H1 (cell line): ENCODE measurements at regions not wholly inside any gene's neighbourhood (a gene's known extent, or its start where the extent isn't known, plus 50 kb on each side); places are given as distances from the start of the nearest gene placed in this dataset.

Source experiments
- NANOG ChIP-seq: IDR thresholded peaks from 2 replicates; pipeline ENCODE4 v1.6.1; 2011; ENCODE audit warnings: low read length, low read depth, mild to moderate bottlenecking, inconsistent platforms; ENCODE audit not compliant: insufficient read depth, poor library complexity, severe bottlenecking
- RXRA ChIP-seq: IDR thresholded peaks from 2 replicates; pipeline ENCODE4 v1.6.1; 2011; ENCODE audit warnings: low read depth, mild to moderate bottlenecking, low read length, moderate library complexity; ENCODE audit not compliant: insufficient read depth
- SP4 ChIP-seq: IDR thresholded peaks from 2 replicates; pipeline ENCODE4 v1.6.1; 2012; ENCODE audit warnings: low read length, inconsistent platforms

DNA sequence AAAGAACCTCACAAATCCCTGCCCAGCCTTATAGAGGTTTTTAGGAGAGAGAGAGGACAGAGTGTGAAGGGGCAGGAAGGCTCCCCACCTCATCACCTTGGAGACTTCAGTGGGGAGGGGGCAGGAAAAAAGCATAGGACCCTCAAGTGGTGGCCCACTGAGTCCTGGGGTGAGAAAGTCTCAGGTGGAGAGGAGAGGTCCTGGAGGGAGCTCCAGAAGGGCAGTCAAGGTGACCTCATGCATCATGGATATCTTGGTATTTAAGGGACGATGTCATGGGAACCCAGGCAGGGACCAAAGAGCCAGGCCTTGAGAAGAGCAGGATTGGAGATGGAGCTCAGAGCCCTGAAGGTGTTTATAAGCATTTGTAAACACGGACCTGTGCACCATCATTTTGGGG, 204.5 kb downstream of the SLC4A3 start (continued):
- TF ChIP-seq NANOG (no peak), RXRA (no peak), SP4 (no peak)
- TF ChIP-seq, all 59 proteins: peak for 0
